HG03521 (cell line): ENCODE measurements at regions not wholly inside any gene's neighbourhood (a gene's known extent, or its start where the extent isn't known, plus 50 kb on each side); places are given as distances from the start of the nearest gene placed in this dataset.

ENCODE experiments used
- ATAC-seq: cut with Tn5 transposase; IDR thresholded peaks from one replicate; pipeline ENCODE4 v1.9.1; 2021; ENCODE audit warnings: mild to moderate bottlenecking, moderate library complexity; ENCODE audit not compliant: unreplicated experiment

DNA sequence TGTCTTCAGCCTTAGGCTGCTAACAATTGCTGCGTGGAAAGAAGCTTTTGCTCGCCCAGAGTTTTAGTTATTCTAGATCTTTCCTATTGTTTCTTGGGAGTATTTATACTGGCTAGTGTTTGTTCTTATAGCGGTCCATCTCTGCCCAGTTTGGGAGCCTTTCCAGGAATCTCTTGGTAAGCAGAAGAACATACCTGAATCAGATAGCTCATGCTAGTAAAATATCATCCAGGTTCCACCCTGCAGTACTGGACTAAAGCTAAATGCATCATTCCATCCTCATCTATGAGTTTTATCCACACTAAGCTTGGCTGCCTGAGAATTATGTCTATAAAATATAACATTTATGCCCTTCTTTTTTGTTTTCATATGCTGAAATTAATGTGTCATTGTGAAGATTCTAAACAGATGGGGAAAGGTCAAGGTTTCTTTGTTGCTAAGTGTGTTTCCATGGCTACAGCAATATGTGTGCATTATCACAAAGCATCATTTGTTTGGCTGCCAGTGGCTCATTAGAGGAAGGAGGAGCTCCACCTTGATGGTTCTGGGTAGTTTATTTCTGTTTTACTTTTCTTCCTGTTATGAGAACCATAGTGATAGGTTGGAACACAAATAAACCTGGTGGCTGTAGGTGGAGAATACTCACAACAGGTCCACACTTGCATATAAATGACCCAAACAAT is 182.8 kb downstream of the PIK3C3 start:
- no peak for ATAC-seq

DNA sequence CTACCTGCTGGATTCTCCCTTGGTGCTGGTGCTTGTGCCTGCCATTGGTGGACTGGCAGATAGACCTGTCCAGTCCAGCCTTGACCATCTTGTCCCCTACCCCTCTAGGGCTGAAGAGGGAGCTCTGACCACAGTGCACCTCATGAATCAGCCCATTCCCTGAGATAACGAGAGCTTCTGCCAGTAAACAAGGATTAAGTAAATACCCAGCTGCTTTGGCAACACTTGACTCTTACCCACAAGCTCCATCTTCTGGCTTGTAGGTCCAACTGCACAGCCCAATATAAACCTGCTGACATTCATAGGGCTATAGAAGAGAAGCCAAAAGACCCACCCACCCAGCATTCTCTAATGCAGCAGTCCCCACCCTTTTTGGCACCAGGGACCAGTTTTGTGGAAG is 186.4 kb downstream of the PIK3C3 start:
- ATAC-seq: no peak

DNA sequence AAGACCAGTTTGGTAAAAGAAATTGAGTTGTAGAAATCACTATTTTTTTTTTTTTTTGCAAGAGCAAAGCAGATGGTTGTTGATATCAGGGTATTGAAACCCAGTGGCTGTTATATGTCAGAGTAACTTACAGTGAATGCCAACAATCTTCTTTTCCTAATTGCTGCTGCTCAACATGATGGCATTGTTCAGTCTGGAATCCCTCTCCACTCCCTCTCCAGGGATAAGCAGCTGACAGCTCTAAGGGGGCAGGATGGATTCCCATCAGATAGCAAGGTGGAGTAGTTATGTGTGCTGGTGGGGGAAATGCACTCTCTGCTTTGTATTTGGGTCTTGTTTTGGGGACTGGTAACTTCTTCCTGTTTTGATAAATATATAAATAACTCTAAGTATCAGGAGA is 200.0 kb downstream of the PIK3C3 start:
- ATAC-seq: no peak

DNA sequence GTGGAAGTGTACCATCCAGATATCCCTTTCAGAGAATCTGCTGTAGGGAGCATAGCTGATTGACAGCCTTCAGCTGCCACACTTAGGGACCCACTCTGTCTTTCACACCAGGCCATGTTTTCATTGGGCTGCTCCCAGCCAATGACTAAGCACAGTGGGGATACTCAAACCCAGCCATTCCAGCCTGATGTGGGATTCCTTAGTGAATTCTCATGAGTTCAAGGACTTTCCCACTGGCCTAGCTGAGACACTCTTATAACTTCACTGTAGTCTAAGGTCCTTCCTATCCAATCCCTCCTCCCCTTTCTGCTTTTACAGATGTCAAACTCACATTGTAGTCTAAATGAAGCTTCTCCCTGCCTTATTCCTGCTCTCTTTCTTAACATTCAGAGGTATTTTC is 201.2 kb downstream of the PIK3C3 start:
- ATAC-seq: no peak

DNA sequence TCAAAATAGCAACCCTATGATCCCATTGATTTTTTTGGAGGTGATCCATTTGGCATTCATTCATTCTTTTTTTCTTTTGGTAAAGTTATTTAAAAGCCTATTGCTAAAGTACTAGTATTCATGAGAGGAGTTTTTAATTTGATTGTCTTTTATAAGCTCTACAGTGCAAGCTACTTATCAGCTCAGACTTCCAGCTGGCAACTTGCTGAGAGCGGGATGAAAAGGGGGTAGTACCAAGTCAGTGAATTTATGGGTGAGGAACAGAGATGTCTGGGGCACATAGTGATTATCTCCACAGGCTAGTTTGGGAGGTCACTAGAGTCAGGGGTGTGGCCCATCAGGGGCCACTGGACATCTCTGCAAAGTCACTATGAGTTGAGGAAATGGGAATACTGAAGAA is 202.4 kb downstream of the PIK3C3 start:
- no peak for ATAC-seq

DNA sequence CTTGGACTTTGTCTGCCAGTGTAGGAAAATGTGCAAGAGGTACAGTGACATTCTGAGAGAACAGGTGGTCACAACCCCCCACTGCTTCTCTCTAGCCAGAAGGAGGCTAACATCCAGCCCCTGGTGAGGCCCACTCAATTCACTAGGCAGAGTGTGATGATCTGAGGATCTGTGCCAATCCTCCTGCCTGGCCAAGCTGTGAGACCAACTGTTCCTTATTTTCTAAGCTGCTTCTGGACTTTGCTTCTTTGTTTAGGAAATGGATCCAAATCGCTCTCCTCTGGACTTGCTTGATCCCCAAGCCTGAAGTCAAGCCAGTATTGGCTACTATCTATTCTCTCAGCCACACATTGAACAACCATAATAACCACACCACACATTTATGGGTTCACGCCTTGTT is 202.8 kb downstream of the PIK3C3 start:
- ATAC-seq: no peak

DNA sequence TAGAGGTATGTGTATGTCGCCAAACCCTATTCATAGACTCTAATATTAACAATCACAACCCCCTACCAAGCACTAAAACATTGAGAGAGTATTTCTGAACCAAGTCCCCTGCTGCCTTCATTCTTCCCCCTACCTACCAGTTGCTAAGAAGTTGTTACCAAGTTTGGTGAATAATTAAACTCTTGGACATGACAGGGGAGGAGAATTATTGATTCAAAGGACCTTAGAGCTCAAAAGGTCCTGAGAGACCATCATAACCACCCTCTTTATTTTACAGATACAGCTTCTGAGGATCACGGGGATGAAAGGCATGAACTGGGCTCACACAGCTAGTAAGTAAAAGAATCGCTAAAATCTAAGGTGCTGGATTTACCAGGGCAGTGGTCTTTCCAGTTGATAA is 204.1 kb downstream of the PIK3C3 start:
- no peak for ATAC-seq

DNA sequence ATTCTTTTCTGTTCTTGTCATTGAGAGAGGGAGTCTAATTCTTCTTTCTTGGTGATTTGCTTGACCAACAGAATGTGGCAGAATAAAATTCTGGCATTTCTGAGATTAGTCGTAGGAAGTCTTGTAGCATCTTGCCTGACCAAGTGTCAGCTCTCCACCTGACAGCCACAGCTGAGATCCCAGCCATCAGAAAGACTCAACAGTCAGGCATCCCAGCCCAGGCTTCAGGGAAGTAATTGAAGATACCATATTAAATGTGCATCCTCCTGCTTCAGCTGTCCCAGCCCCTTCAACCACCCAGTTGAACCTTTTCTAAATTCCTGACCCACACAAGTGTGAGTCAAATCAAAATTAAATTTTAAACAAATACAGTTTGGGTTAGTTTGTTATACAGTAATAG is 208.3 kb downstream of the PIK3C3 start:
- no peak for ATAC-seq

DNA sequence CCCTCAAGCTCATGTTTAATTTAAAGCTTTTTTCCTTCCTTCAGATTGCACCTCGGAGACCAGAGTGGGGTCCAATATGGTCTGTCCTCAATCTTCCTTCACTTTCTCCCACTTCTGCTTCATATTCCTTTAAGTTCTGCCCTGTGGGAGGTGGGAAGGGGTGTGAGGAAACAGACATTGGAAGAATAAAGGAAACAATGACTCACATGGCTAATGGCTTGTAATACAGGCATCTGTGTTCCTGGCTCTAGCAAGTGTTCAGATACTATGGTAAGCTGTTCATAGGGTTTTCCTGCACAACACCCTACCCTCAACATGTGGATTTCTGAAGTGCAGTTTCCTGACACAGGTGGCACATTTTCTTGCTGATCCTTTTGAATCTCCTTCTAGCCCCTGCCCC is 209.5 kb downstream of the PIK3C3 start:
- no peak for ATAC-seq

DNA sequence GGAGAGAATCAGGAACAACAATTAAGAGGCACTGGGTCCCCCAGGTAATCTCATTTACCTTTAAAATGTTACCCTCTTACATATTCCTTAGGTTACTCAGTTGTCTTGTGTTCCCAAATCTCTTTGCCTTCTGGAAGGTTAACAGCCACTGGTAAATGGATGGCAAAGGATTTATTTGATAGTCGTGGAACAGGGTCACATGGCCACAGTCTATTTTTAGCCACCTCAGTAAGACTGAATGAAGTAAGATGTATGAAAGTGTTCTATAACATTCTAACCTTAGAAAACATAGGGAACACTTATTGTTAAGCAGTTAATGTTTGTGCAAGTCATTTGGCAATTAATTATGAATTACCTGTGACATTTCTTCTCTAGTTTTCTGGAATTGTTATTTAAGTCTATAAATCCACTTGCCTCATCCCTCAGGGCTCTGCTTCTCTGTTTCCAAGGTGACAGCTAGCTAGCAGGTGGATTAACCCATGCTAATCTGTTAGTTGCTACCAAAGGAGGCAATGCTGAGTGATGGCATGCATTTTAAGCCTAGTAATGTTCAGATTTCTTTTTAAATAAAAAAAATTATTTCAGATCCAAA is 211.0 kb downstream of the PIK3C3 start:
- ATAC-seq: no peak

DNA sequence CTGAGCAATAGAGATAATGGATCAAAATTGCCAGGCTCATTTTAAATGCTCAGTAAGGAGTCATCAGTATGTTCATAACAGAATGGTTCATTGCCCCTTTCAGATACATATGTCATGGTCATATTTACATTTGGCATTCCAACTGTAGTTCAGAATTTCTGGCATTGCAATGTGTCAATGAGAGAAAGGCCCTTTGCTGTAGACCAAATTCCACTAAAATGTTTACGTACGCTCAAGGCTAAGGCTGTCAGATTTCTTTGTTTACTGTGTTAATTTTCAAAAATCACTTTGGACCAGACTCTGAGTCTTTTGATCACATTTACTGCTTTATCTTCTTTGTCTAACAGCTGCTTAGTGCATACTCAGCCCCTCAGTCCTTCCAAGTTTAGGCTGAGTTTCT is 213.5 kb downstream of the PIK3C3 start:
- ATAC-seq: no peak

DNA sequence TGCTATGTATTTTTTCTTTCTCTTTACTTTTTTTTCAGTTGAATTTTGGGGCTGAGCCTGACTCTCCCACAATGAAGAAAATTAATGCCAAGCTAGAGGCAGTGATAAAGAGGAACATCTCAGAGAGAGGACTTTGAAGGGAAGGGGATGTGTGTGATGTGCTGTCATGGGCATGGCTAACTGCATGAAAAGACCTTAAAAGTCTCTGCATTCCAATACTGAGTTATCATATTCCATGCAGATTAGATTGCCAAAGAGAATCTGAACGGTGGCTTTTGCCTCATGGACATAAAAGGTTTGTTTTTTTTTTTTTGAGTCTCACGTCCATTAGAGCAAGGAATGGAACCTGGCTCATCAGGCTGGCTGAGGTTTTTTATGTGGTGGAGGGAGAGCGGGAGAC is 213.9 kb downstream of the PIK3C3 start:
- ATAC-seq: no peak

DNA sequence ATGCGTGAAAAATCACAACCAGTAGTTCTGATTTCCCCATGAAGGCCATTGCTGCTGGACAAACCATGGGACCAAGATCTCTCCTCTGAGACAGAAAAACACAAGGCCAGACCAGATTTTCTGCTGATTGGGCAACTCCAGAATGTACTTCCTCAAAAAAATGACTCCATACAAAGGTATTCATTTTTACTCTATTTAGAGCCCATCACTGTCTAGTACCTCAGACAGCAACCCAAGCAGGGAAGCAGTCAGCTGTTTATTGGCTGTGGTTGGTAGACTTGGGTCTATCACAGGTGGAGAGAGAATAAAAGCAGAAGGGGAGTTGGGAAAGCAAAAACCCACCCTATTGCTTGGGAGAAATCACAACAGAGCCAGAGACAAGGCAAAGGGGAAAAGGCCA is 219.9 kb downstream of the PIK3C3 start:
- ATAC-seq: no peak

DNA sequence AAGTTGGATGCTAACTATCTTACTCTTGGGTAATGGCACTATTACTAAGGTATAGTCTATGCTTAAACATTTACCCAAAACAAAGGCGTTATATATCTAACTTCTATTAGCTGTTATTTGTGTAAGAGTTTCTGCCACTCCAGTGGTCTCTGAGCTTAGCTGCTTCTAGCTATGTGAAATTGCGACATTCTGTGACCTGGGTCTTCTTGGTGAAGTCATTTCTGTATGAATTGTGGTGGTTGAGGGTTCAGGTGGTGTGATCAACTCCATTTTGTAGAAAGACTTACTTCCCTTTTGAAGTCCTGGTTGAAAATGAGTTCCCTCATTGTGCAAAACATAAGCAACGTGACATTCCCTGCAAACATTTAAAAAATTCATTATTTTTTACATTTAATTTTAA is 221.6 kb downstream of the PIK3C3 start:
- ATAC-seq: peak; percentile 41

DNA sequence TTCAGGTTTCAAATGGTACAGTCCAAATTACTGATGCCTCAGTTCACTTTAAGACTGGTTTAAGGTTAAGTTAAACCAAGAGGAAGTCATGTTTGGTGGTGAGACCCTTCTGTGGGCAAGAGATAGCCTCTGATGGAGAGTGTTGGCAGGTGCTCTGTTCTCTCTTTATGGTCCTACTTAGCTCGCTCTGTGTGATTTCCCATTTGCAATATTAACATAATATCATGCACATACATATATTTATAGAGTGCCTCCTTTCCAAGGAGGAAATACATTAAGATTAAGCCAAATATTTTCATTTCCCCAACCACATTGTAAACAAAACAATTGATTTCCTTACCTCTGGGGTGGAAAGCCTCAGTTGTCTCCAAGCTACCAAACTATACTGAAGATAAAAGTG is 222.4 kb downstream of the PIK3C3 start:
- no peak for ATAC-seq

DNA sequence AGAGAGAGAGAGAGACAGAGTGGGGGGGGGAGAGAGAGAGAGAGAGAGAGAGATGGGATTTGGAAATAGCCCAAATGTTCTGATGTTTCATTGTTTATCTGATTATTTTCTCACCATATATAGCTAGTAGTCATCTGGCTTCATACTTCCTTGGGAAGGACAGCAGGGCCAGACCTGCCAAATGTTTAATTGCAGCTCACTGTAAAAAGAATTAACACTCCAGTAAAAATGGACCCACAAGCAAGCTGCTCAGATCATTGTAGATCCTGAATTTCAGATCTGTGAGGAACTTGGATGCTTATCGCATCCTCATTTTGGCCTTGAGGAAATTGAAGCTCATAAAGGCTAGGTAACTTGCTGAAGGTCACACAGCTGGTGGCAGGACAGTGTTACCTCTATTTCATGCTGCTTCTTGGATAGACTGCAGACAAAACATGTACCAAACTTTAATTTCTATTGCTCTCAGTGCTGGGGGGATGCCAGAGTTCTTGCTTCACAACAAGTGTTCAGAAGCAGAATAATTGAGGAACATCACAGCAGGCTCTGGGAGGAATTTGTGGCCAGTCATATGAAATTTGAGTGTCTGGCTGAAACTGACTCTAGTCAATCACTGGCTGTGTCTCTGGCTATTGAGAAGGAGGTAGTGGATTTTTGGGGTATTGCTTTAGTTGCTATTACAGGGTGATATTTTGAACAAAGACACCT is 223.5 kb downstream of the PIK3C3 start:
- no peak for ATAC-seq

DNA sequence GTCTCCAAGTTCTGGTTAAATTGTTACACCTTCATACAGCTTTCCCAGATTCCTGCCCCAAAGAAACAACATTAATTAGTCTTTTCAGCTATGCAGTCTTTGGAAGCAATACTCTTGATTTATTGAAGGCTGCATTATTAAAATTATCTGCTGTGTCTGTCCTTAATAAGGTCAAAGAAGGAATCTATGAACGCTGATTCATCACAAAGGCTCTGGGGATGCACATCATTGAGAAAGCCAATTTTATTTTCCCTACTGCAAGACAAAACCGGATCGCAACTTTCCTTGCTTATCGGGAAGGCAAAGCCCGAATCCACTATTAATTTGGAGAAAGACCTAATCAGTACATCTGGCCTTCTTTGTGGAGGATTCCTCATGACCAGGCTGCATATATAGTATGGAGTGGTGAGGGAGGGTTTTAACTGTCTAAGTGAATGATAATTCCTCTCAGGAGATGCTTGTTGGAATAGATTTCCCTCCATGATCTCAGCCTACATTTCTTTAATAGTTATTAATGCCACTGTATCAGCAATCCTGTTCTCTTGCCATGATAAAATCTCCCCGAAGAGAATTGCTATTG is 224.6 kb downstream of the PIK3C3 start:
- no peak for ATAC-seq

DNA sequence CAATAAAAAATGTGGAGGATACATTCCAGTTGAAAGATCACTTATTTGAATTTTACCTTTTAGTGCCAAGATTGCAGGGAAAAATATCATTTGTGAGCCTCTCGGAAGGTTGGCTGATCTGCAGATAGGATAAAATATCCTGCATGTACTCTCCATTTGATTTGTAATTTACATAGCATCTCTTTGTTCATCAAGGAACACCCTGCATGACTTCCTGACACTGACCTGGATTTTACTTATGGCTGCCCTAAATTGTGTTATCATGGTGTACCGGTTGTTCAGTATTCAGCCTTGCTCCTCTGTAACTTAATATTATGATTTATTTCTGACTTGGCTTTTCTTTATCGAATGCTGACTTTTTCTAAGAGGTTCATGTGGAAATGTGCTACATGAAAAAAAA is 226.4 kb downstream of the PIK3C3 start:
- ATAC-seq: no peak

DNA sequence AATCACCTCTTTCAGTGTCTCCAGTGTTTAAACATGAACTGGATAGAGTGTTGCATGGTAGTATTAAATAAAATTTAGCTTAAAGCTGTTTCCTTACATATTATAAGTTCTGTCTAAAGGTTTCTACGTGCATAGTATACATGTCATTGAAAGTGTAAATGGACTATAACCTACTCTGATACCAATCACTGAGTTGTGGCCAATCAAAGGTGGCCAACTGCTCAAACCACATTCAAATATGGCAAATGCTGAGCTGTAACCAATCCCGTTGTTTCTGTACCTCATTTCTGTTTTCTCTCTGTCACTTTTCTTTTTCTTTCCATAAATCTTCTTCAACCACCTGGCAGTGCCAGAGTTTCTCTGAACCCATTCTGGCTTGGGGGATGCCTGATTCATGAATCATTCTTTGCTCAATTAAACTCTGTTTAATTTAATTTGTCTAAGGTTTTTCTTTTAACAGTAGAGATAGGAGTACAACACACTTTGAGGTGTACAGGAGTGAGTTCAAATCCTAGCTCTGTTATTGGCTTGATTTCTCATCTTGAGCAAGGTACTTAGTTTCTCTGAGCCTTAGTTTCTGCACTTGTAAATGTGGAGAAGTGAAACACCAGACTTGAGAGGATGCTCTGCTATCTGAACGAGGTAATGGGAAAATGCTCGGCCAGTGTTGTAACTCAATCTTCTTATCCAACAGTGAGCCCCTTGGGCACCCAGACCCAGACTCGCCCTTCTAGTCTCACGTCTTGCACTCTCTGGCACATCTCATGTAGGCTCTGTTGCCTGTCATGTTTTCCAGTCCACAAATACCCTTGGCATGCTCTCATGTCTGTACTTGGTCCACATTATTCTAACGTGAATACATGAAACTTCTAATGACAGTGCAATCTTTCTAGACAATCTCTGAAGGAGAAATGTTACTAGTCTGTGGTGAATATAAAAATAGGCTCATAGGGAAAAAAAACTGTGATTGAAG is 228.0 kb downstream of the PIK3C3 start:
- ATAC-seq: no peak

DNA sequence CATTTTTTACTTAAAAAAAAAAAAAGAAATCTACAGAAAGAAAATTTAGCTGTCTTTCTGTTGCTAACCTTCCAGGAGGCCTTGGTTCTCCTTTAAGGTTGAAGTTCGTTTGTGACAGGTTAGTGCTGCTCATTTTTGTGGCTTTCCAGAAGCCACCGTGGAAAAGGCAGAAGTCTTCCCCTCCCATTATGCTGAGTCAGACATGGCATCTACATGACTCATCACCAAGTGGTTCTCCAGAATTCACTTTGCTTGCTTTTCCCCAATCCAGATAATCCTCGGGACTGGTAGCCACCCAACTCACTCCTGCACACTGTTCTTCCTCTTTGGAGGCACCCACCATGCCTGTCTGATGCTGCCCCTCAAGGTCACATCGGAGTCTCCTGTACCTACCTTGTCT is 228.7 kb downstream of the PIK3C3 start:
- ATAC-seq: no peak
